Mammary epithelial cell (primary cell): ENCODE measurements at regions not wholly inside any gene's neighbourhood (a gene's known extent, or its start where the extent isn't known, plus 50 kb on each side); places are given as distances from the start of the nearest gene placed in this dataset.

ENCODE experiments used
- CTCF ChIP-seq, 2 donors: IDR thresholded peaks in 1 of 2; conservative IDR thresholded peaks in 1 of 2; 2 replicates each; pipeline ENCODE4 v1.5.1; 2011 to 2012; ENCODE audit warnings: inconsistent platforms in 2 of 2, low read length in 2 of 2, mild to moderate bottlenecking in 2 of 2, control low read depth in 1 of 2, low read depth in 1 of 2; ENCODE audit not compliant: insufficient read depth in 1 of 2; ENCODE audit errors: extremely low read depth in 1 of 2
- EZH2 ChIP-seq: IDR thresholded peaks from 2 replicates; pipeline ENCODE4 v1.6.1; 2012; ENCODE audit warnings: low read length, inconsistent platforms, borderline replicate concordance

GRCh38 chr4:147368948-147369347 is 111.9 kb upstream of the EDNRA start:
- TF ChIP-seq CTCF (conservative IDR thresholded peaks at IDR 0.05 in 1 of 2, IDR thresholded peaks at IDR 0.05 in 1 of 2; ENCODE audit: extremely low read depth in 1 of 2, insufficient read depth in 1 of 2, low read depth in 1 of 2, low read length in 2 of 2), result no peak
- TF ChIP-seq EZH2, result no peak
